GM18517 (cell line): ENCODE measurements at regions not wholly inside any gene's neighbourhood (a gene's known extent, or its start where the extent isn't known, plus 50 kb on each side); places are given as distances from the start of the nearest gene placed in this dataset.
"Not testable (repeated sequence)": the region's sequence is repeated elsewhere in the genome, so short reads cannot be mapped to it uniquely, and the experiment has no call there.

Experiments
- ATAC-seq: cut with Tn5 transposase; IDR thresholded peaks from one replicate; pipeline ENCODE4 v1.9.1; 2021; ENCODE audit warnings: mild to moderate bottlenecking, moderate library complexity; ENCODE audit not compliant: unreplicated experiment

GRCh38 chr13:42396901-42397655 is 125.1 kb downstream of the AKAP11 start:
- no peak for ATAC-seq

- ATAC-seq: no peak
Measured at GRCh38 chr13:42398533-42398932, 126.6 kb downstream of the AKAP11 start.

GRCh38 chr13:42400188-42400833 is 128.4 kb downstream of the AKAP11 start:
- ATAC-seq: no peak

GRCh38 chr13:42401376-42401775 is 129.4 kb downstream of the AKAP11 start:
- ATAC-seq: no peak

GRCh38 chr13:42405665-42406390 is 133.9 kb downstream of the AKAP11 start:
- ATAC-seq: peak; percentile 74

- no peak for ATAC-seq
Measured at GRCh38 chr13:42409075-42409474, 137.1 kb downstream of the AKAP11 start.

GRCh38 chr13:42409551-42409950 is 137.6 kb downstream of the AKAP11 start:
- ATAC-seq: no peak

GRCh38 chr13:42412812-42413483 is 141.0 kb downstream of the AKAP11 start:
- peak; percentile 65 for ATAC-seq

- ATAC-seq: no peak
Measured at GRCh38 chr13:42413484-42413815, 141.5 kb downstream of the AKAP11 start.

- no peak for ATAC-seq
Measured at GRCh38 chr13:42417626-42418025, 145.7 kb downstream of the AKAP11 start.

GRCh38 chr13:42418184-42418583 is 146.2 kb downstream of the AKAP11 start:
- no peak for ATAC-seq

GRCh38 chr13:42420304-42420703 is 148.4 kb downstream of the AKAP11 start:
- ATAC-seq: peak; percentile 89

- no peak for ATAC-seq
Measured at GRCh38 chr13:42422681-42423080, 150.7 kb downstream of the AKAP11 start.

GRCh38 chr13:42424182-42424581 is 149.8 kb upstream of the TNFSF11 start:
- no peak for ATAC-seq

- ATAC-seq: no peak
Measured at GRCh38 chr13:42445354-42445753, 128.6 kb upstream of the TNFSF11 start.

- not testable (repeated sequence) for ATAC-seq
Measured at GRCh38 chr13:42446597-42446996, 127.4 kb upstream of the TNFSF11 start.

- ATAC-seq: no peak
Measured at GRCh38 chr13:42453091-42453645, 120.8 kb upstream of the TNFSF11 start.

GRCh38 chr13:42454749-42455148 is 119.2 kb upstream of the TNFSF11 start:
- no peak for ATAC-seq

GRCh38 chr13:42458193-42458592 is 115.8 kb upstream of the TNFSF11 start:
- no peak for ATAC-seq

- ATAC-seq: no peak
Measured at GRCh38 chr13:42466123-42466522, 107.8 kb upstream of the TNFSF11 start.

GRCh38 chr13:42466609-42467008 is 107.3 kb upstream of the TNFSF11 start:
- ATAC-seq: no peak
